PC-3 (cell line): ENCODE measurements at regions not wholly inside any gene's neighbourhood (a gene's known extent, or its start where the extent isn't known, plus 50 kb on each side); places are given as distances from the start of the nearest gene placed in this dataset.

ENCODE experiments used
- ATAC-seq: fragments of 200-7000 bp; cut with Tn5 transposase; 2 replicates; pipeline ENCODE4 v1.9.1; 2020; ENCODE audit warnings: mild to moderate bottlenecking, moderate library complexity
- BruUV-seq: library from RNA; stranded (reverse); fragments of 400-500 nt; replicated peaks from 2 replicates; lab custom pipeline; 2021; lab: Mats Ljungman, UMichigan
- CTCF ChIA-PET: fragments of 300-600 bp; sonication (Branson Sonifier 250); formaldehyde crosslinking; loops from one replicate; lab custom pipeline; 2022; ENCODE audit warnings: antibody characterized with exemption; lab: Charles Lee
- POLR2A ChIA-PET: fragments of 300-600 bp; sonication (Branson Sonifier 250); formaldehyde crosslinking; loops from one replicate; lab custom pipeline; 2022; ENCODE audit warnings: antibody characterized with exemption; ENCODE audit not compliant: unreplicated experiment; lab: Charles Lee
- DNase-seq: peaks from one replicate; pipeline ENCODE4 v3.0.0-alpha.2; 2015
- H2AFZ ChIP-seq: fragments of 300-600 bp; sonication (generic); 2 replicates; pipeline ENCODE4 v1.6.0; 2016; ENCODE audit warnings: antibody characterized with exemption, low read length
- H3F3A ChIP-seq: fragments of 300-600 bp; sonication (generic); one replicate; pipeline ENCODE4 v1.6.0; 2017; ENCODE audit warnings: antibody characterized with exemption, low read length, control low read depth, mild to moderate bottlenecking; ENCODE audit not compliant: unreplicated experiment
- H3K27ac ChIP-seq: fragments of 300-600 bp; sonication (generic); 2 replicates; pipeline ENCODE4 v1.5.1; 2016; ENCODE audit warnings: mild to moderate bottlenecking, low read length
- H3K27me3 ChIP-seq: fragments of 300-600 bp; sonication (generic); 2 replicates; pipeline ENCODE4 v1.6.1; 2016; ENCODE audit warnings: low read length, mixed read lengths
- H3K36me3 ChIP-seq: fragments of 300-600 bp; sonication (generic); 2 replicates; pipeline ENCODE4 v1.6.1; 2016; ENCODE audit warnings: low read depth, mixed run types, low read length, mixed read lengths
- H3K4me1 ChIP-seq: fragments of 300-600 bp; sonication (generic); 2 replicates; pipeline ENCODE4 v1.5.1; 2016; ENCODE audit warnings: low read length; ENCODE audit not compliant: insufficient read depth
- H3K4me2 ChIP-seq: fragments of 300-600 bp; sonication (generic); 2 replicates; pipeline ENCODE4 v1.6.0; 2016; ENCODE audit warnings: low read length
- H3K4me3 ChIP-seq: fragments of 300-600 bp; sonication (generic); 2 replicates; pipeline ENCODE4 v1.5.1; 2016; ENCODE audit warnings: mild to moderate bottlenecking, low read length, mixed read lengths
- H3K79me2 ChIP-seq: fragments of 300-600 bp; sonication (generic); 2 replicates; pipeline ENCODE4 v1.6.1; 2017; ENCODE audit warnings: low read length, mixed read lengths
- H3K9ac ChIP-seq: fragments of 300-600 bp; sonication (generic); 2 replicates; pipeline ENCODE4 v1.6.0; 2016; ENCODE audit warnings: mild to moderate bottlenecking, low read length
- H3K9me2 ChIP-seq: fragments of 300-600 bp; sonication (generic); replicated peaks from 2 replicates; pipeline ENCODE4 v1.6.1; 2016; ENCODE audit warnings: mixed run types, low read length, mixed read lengths
- H3K9me3 ChIP-seq: fragments of 300-600 bp; sonication (generic); 2 replicates; pipeline ENCODE4 v1.6.1; 2016; ENCODE audit warnings: low read length, mixed read lengths
- H4K20me1 ChIP-seq: fragments of 300-600 bp; sonication (generic); 2 replicates; pipeline ENCODE4 v1.6.1; 2016; ENCODE audit warnings: low read length, mixed read lengths
- CTCF ChIP-seq: fragments of 300-600 bp; sonication (generic); conservative IDR thresholded peaks from 2 replicates; pipeline ENCODE4 v1.5.1; 2017; ENCODE audit warnings: antibody characterized with exemption, low read depth, mild to moderate bottlenecking, low read length
- EZH2 ChIP-seq: fragments of 300-600 bp; sonication (generic); IDR thresholded peaks from one replicate; pipeline ENCODE4 v1.6.1; 2017; ENCODE audit warnings: antibody characterized with exemption, mild to moderate bottlenecking, low read length; ENCODE audit not compliant: unreplicated experiment
- EZH2phosphoT487 ChIP-seq: fragments of 300-600 bp; sonication (generic); IDR thresholded peaks from 2 replicates; pipeline ENCODE4 v1.6.1; 2018; ENCODE audit warnings: mild to moderate bottlenecking, antibody characterized with exemption, low read length, borderline replicate concordance
- intact Hi-C: fragments of 100-400 bp; cut with micrococcal nuclease; formaldehyde crosslinking; loops from 2 replicates; pipeline ENCODE4 v1.9.0; 2023

GRCh38 chr4:156378033-156378665 is 424.5 kb upstream of the CTSO start:
- Histone ChIP-seq H3K4me3 (no peak overlapping the region), H3K27me3 (no peaks in the 10 kb centered on the region), H3K79me2 (no peaks in the 10 kb centered on the region), H4K20me1 (no peaks in the 10 kb centered on the region), H3K9ac (no peak overlapping the region), H3K4me2 (no peak overlapping the region), H3F3A (no peaks in the 10 kb centered on the region), H3K4me1 (peaks cover 27% of the 10 kb centered on the region), H2AFZ (no peak overlapping the region), H3K27ac (no peak overlapping the region), H3K9me2 (no peaks in the 10 kb centered on the region), H3K9me3 (no peaks in the 10 kb centered on the region), H3K36me3 (no peaks in the 10 kb centered on the region)
- DNase-seq (peak; percentile 63), ATAC-seq (0 out of 2 replicates have a peak, but pooled peaks have one; percentile 29)
- POLR2A ChIA-PET, result no interaction called here
- CTCF ChIA-PET, result no interaction called here
- intact Hi-C loops, result no loop called here
- no peak for TF ChIP-seq EZH2phosphoT487
- TF ChIP-seq EZH2, result no peak
- peak; percentile 72 for TF ChIP-seq CTCF
- BruUV-seq, result no TSS peak

GRCh38 chr4:156377036-156377710 is 423.5 kb upstream of the CTSO start:
- Histone ChIP-seq H3K36me3 (no peaks in the 10 kb centered on the region), H3K4me1 (peaks cover 27% of the 10 kb centered on the region), H4K20me1 (no peaks in the 10 kb centered on the region), H3F3A (no peaks in the 10 kb centered on the region), H3K4me2 (peak overlapping the region; percentile 74), H3K27me3 (no peaks in the 10 kb centered on the region), H3K9me3 (no peaks in the 10 kb centered on the region), H3K4me3 (no peak overlapping the region; the same call in 1 of the 2 replicates), H3K9ac (no peak overlapping the region), H3K9me2 (no peaks in the 10 kb centered on the region), H3K79me2 (no peaks in the 10 kb centered on the region), H3K27ac (peak overlapping the region; percentile 56), H2AFZ (peak overlapping the region; percentile 60; the same call in 1 of the 2 replicates)
- intact Hi-C loops, result no loop called here
- TF ChIP-seq EZH2phosphoT487 (no peak), EZH2 (no peak), CTCF (no peak)
- BruUV-seq, result no TSS peak
- ChIA-PET CTCF (no interaction called here), POLR2A (no interaction called here)
- ATAC-seq (peak; percentile 71), DNase-seq (peak; percentile 54)

GRCh38 chr4:156374894-156375293 is 421.2 kb upstream of the CTSO start:
- H3K27me3 ChIP-seq, result no peaks in the 10 kb centered on the region
- no peaks in the 10 kb centered on the region for H4K20me1 ChIP-seq
- no peaks in the 10 kb centered on the region for H3F3A ChIP-seq
- ATAC-seq (no peak), DNase-seq (no peak)
- no peak overlapping the region for H3K4me3 ChIP-seq
- peaks cover 27% of the 10 kb centered on the region for H3K4me1 ChIP-seq
- no TSS peak for BruUV-seq
- no peaks in the 10 kb centered on the region for H3K79me2 ChIP-seq
- H3K9ac ChIP-seq, result no peak overlapping the region
- ChIA-PET CTCF (interaction anchor here (0.6 kb wide), 1 partner anchor 62 kb away, joined by 4 read pairs; no protein-coding TSS in a partner anchor), POLR2A (no interaction called here)
- no peaks in the 10 kb centered on the region for H3K9me2 ChIP-seq
- no peaks in the 10 kb centered on the region for H3K9me3 ChIP-seq
- no peaks in the 10 kb centered on the region for H3K36me3 ChIP-seq
- TF ChIP-seq EZH2phosphoT487 (no peak), CTCF (no peak), EZH2 (no peak)
- intact Hi-C loops, result no loop called here
- no peak overlapping the region for H2AFZ ChIP-seq
- H3K4me2 ChIP-seq, result no peak overlapping the region
- H3K27ac ChIP-seq, result no peak overlapping the region
